Activated CD8-positive, alpha-beta memory T cell treated with anti-CD3 and anti-CD28 coated beads for 4 hours (primary cell): ENCODE measurements at regions not wholly inside any gene's neighbourhood (a gene's known extent, or its start where the extent isn't known, plus 50 kb on each side); places are given as distances from the start of the nearest gene placed in this dataset.

Source experiments
- DNase-seq, 2 donors: peaks; one replicate each; pipeline ENCODE4 v3.0.0-alpha.2; 2020; ENCODE audit warnings: low read depth in 2 of 2

DNA sequence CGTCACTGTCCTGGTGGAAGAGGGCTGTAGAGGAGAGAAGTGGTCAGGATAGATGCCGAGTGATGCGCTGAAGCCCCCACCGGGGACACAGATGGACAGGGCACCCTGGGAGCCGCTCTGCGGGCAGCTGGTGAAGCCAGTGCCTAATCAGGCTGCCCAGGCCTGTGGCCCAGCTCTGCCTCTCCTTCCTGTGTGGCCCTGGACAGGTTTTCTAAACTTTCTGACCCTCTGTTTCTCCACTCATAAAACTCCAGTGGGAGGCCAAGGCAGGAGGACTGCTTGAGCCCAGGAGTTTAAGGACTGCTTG is 86.1 kb downstream of the C5orf15 start:
- no peak for DNase-seq

DNA sequence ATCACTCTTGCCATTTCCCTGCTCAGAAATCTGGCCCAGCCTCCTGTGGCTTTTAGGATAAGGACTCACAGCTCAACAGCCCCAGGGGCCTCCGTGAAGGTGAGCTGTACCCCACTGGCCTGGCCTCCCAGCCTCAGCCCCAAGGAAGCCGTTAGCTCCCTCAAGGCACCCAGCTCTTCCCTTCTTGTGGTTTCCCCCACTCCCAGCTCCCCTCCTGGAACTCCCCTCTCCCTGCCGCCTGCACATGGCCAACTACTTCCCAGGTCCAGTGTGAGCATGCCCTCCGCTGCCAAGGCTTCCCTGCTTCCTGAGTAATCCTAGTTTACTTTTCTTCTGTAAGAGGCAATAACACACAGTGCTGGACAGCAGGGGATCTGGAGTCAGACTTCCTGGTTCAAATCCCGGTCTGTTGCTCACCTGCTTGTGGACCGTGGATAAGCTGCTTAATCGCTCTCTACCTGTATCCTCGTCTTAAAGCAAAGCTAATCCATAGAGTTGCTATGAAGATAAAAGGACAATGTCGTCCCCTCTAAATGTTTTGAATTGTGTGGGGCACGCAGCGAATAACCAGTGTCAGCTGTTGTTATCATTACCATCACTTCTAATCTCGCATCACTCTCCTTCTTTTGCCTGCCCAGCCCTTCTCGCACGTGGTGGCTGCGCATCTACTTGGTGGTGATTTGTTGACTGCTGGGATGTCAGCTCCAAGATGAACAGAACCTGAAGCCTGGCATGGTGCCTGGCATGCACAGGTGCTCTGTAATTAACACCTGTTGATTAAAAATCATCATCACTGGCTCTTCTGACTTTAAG is 86.6 kb downstream of the C5orf15 start:
- no peak for DNase-seq

DNA sequence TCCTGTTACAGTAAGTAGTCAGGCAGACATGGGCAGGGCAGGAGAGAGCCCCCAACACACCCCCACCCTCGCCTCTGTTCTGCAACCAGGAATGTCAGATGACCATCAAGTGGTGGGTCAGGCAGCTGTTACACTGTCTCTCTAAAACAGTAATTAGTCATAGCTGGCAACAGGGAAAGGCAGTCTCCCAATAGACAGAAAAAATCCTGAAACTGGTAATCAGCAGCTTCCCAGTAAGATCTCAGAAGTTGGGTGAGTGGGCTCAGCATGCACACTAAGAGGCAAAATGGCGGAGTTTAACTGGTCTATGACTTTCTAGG is 90.2 kb downstream of the C5orf15 start:
- no peak for DNase-seq

DNA sequence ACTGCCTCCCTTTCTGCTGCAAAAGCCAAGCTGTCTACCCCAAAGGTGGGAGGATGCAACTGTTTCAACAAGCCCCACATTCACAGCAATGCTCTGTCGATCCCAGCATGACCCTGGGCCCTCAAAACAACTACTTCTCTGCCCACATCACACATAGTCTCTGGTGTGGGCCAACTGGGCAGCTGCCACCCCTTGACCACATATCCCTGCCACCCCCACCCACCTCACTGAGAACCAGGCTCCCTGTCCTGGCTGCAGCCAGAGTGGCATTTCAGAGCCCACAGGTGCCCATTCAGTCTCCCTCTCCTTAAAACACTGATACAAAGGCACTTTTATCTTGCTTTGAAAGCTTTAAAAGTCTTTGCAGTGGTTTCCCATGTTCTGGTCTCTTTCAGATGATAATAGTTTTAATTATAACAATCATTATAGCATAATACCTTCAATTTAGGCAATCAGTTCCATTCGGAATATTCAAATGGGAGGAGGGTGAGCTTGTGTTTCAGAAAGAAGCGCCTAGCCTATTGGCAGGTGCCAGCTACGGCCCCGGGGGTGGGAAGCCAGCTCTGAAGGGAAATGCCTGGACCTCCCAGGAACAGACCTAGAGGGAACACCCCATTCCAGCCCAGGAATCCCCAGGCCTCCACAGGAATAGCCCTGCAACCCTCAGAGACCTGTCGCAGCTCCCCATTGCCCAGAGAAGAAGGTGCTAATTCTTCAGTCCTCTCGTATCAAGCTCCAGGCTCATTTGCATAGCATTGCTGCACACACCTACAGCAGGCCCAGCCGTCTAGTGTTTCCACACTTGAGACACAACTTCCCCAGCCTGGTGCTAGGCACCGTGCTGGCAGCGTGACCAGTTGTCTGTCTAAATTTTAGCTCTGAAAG is 90.8 kb downstream of the C5orf15 start:
- no peak for DNase-seq

DNA sequence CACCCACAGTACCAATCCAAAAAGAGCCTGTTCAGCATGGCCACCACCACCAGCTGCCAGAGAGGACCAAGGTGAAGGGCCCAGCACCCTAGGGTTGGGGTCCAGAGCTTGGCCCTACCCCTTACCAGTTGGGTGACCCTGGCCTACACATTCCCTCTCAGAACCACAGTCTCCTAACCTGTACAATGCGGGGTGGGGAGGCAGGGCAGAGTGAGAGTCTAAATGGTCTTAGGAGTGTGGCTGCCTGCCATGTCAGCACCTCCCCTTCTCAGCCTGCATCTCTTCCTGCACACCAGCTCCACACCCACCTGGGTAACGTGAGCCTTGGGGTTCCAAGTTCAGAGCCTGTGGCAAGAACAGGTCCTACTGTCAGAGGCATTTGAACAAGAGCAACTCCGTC is 92.2 kb downstream of the C5orf15 start:
- no peak for DNase-seq

DNA sequence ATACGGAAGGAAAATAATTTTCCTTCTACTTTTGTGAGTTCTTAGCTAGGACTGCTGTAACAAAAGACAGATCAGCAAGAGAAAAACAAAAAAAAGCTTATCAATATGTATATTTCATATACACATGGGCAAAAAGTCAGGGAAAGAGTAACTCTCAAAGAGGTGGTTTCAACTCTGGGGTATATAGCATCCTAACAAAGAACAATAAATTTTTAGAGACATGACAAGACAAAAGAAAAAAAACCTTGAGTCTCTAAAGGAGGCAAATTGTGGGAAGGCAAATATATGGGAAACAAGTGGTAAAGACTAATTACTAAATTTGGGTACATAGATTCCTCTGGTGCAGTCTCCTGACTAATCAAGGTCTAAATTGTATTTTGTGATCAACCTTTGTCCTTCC is 93.2 kb downstream of the C5orf15 start:
- no peak for DNase-seq

DNA sequence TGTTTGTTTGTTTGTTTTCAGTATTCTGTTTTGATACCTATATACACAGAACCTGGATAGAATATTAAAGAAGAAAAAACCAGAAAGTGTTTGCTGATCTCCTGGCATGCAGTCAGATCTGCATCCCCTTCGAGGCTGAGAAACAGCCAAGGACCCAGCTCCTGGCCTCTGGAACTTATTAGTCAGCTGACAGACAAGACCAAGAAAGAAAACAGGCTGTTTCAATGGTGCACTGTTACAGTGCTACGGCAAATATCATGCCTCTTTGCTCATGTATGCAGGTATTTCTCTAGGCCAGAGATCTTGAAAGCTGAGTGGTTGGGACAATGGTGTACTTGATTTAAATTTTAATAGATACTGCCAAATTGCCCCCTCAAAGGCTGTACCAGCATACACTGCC is 95.0 kb downstream of the C5orf15 start:
- no peak for DNase-seq

DNA sequence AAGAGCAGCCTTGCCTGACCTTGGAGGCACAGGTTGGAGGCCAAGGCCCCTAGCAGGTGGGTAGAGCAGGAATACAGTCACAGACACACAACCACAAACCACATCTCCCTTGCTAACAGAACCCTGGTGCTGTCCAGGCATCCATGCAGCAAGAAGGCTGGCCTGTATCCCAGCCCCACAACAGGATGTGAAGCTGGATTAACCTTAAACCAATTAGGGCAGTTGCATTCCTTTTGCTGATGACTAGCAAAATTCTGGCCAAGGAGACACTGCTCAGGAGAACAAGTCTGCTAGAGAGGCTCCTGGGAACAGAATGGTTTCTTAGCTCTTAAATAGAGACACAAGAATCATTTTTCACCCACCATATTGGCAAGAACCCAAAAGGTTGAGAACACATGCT is 97.8 kb downstream of the C5orf15 start:
- DNase-seq: no peak

DNA sequence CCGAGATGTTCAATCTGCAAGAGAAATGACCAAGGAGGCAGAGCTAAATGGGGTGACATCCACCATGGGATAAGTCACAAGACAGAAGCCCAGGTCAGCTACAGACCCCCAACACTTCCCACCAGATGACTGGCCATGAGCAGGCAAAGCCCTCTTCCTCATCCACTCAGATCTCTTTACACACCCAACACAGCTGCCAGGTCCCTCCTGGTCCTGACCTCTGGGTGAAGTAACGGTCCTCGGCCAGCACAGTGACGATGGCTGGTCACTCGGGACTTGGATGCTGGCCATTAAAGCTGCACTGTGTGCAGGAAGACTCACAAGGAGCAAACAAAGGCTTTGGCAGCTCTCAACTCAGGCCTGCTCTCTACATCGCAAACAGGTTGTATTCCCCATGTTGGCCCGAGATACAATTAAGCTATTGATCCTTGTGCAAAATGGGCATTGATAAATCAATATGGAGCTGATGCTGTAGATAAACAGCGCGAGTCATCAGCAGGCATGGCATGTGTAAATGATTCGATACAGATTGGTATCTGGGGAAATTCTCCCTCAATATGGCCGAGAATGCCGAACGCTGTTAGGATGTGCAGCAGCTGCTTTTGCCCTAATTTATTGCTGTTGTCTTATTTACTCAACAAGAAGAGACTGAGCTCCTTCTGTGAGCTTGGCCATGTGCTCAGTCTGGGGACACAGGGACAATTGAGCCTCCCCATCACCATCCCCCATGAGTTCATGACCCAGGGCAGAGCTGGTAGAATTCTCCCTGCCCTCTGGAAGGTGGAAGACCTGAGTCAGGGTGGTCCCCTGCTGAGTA is 98.7 kb downstream of the C5orf15 start:
- DNase-seq: no peak

DNA sequence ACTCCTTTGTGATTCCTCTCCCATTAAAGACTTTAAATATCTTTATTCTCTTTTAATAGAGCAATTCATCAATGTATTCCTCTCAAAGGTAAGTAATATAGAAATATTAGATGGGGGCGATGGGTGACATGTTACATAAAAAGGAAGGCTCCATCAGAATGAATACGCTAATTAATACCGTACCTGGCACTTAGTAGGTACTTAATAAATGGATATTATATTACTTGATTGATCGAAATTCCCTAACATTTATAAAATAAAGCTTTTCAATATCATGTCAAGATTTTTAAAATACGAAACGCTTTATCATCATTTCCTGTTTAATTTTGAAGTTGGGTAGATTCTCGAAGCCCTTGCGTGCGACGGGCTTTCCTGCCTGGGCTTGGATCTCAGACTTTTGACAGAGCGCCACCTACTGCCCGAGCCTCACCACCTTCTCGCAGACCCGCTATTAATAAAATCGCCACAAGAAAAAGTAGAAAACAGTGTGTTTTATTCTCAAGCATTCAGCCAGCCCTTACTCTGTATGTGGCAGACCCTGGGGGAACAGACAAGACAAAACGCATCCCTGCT is 99.4 kb downstream of the C5orf15 start:
- DNase-seq: peak; percentile 39

DNA sequence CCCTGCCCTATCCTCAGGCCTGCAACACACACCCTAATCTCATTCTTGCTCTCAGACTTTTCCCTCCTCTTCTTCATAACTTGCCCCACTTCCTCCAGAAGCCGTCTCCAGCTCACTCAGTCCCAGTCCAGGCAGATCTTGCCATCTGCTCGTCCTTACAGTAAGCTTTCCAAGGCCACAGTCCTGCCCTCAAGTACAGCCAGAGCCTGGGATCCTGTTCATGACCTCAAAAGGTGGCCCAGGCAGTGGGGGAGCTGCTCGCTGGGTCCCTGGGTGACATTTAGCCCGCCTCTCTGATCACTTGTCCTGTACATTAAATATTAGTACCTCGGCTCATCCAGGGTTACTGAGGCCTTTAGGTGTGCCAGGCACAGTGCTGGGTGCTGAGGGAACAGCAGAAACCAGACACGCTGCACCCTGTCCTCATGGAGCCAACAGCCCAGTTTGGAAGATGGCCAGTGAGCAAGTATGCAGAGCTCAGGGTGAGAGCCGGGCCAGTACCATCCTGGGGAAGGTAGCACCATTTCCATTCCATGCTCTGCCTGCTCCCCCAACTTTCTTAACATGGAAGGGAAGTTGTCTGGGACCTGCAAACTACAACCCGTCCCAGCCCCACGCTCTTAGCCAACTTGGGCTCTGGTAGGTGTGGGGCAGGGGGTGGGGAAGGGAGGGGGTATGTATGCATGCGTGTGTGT is 100.4 kb downstream of the C5orf15 start:
- no peak for DNase-seq

DNA sequence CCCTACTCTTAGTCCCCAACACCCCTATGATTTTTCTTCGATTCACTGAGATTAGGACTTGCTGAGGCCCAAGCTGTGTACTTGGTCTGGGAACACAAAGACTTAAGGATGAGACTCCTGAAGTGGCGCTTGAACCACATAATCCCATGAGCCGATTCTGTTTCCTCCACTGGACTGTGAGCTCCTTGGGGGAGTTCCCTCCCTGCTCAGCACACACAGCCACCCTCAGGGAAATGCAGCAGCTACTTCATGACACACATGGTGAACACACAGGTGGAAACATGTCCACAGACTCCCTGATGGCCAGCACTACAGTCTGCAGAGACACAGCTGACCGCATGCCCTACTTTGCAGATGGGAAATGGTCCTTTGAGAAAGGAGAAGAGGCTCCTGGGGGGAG is 101.1 kb downstream of the C5orf15 start:
- no peak for DNase-seq

DNA sequence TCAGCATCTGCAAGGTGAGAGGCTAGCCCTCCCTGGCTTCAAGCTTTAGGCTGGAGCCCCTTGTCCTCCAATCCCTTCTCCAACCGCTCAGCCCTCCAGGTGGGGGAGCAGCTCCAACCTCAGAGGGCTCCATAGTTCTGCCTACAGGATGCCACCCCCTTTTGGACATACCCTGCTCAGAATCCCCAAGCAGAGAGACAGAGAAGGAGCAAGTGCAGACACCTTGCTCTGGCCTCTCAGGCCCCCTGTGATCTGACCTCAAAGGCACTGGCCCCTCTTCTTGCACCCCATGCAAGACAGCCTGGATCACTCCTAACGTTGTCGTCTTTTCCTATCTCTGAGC is 101.6 kb downstream of the C5orf15 start:
- no peak for DNase-seq

DNA sequence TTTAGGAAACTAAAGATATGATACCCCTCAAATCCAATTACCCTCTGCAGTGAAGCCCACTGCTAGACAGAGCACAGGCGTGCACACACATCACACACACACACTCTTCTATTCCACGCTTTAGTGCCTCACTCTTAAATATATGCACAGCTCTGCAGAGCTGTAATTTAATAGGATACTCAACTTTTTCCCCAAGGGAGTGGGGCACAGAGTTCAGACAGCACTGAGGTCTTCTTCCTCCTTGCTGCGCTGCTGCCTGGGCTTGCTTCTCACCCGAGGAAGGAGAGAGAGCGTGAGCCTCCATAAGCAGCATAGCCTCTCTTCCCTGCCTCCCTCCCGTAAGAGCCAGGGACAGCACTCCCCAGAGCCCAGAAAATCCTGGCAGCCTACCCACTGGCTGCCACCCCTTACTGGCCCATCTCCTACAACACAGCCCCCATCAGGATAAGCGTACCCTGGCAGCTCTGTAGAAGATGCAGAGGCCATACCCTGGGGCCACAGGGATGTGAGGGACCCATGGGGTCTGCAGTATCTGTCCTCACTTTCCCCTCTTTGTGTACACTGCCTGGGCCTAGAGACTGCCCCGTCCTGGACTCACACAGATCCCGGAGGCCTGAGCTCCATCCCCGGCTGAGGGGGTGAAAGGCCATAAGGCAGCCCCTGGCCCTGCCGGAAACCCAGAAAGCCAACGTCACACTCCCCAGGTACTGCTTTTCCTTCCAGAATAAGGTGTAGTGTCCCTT is 102.1 kb downstream of the C5orf15 start:
- no peak for DNase-seq

DNA sequence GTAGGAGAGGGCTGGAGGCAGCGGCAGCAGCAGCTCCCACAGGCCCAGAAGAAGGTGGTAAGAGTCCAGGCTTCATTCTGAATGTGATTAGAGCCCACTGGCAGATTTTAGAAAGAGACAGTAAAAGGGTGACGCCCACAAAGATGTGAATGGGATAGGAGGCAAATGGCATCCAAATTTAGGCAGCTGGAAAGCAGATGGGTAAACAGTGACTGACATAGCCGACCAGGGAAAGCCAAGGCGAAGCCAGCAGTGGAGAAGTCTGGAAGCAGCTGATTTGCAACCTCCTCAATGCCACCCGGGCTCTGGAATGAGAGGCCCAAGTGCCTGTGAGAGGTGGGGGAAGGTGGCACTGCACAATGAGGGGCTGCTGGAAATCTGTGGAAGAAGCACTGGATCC is 103.3 kb downstream of the C5orf15 start:
- no peak for DNase-seq

DNA sequence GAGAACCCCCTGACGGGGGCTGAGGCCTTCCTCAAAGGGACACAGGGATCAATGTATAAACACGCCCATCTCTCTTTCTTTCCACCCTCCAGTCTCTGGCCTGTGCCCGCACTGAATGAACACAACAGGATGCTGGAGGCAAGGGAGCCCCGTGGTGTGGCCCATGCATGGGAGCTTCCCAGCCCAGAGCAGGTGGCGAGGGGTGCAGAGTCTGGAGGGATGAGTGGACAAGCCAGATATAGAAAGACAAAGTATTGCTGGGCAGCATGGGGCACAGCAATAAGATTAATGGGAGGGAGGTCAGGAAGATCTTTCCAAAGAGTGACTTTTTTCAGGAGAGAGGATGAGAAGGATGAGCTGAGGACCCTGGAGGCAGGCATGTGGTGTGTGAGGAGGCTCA is 103.7 kb downstream of the C5orf15 start:
- no peak for DNase-seq

DNA sequence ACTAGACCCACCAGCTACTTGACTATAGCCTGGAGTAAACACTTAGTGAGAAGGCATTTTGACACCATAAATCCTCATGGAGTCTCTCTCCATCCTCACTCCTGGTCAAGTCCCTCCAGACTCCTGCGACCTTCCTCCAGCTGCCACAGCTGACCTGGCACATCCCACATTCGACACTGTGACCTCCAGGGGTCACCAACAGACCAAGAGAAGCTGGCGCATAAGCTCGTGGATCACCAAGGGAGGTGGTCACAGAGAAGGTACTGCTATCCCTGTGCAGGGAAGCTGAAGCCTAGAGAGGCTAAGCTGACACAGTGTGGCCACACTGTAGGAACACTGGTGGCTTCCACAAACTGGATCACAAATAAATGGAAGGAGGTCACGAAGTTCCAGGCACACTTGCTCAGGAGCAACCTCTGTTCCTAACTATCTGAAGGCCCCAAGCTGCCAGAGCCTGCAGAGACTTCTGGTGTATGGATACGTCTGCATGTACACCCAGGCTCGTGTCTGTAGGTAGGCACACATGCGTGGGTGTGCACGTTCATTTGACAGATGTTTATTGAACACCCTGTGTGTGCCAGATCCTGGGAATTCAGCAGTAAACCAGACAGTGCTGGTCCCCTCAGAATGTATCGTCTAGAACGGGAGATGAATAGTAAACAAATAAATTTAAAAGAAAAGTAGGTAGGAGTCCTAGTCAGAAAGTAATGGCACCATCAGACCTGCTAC is 104.4 kb downstream of the C5orf15 start:
- no peak for DNase-seq

DNA sequence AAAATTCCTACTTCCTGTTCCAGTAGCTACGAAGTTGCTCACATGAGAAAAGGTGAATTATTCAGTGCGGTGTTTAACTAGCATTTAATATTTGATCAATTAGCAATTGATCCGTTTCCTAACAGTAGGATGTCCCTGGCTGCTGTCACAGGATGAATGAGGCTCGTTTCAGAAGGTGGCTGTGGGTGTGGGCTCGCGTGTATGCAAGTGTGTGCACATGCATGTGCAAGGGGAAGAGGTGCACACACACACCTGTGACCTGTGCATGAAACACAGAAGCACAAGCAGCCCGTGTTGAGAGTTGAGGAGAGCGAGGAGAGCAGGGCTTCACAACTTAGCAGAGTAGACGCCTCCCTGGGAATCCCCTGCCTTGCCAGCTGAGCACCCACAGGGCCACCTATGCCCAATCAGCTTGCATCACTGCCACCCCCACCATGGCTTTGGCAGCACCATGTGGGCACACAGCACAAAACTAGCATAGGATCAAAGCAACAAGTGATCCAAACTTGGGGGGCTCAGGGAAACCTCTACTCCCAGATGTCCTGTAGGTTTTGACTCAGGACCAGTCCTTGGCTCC is 107.2 kb downstream of the C5orf15 start:
- no peak for DNase-seq

DNA sequence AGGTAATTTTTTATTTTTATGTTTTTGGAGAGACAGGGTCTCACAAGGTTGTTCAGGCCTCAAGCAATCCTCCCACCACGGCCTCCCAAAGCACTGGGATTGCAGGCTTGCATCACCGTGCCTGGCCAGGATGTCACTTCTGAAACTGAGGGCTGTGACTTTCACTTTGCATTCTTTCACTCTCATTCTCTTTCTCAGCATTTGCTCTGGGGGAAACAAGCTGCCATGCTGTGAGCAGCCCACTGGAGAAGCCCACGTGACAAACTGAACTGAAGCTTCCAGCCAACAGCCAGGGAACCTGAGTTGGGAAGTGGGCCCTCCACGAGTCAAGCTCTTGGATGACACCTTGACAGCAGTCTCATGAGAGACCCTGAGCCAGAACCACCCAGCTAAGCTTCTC is 109.4 kb downstream of the C5orf15 start:
- no peak for DNase-seq
